GM19240 (cell line): ENCODE measurements at regions not wholly inside any gene's neighbourhood (a gene's known extent, or its start where the extent isn't known, plus 50 kb on each side); places are given as distances from the start of the nearest gene placed in this dataset.
A peak's percentile ranks its signal among the peaks of the same experiment; 100 is the strongest.
"Not testable (repeated sequence)": the region's sequence is repeated elsewhere in the genome, so short reads cannot be mapped to it uniquely, and the experiment has no call there.

Experiments used
- DNase-seq: peaks from one replicate; pipeline ENCODE4 v3.0.0; 2011; ENCODE audit warnings: low spot score; ENCODE audit not compliant: insufficient read length

DNA sequence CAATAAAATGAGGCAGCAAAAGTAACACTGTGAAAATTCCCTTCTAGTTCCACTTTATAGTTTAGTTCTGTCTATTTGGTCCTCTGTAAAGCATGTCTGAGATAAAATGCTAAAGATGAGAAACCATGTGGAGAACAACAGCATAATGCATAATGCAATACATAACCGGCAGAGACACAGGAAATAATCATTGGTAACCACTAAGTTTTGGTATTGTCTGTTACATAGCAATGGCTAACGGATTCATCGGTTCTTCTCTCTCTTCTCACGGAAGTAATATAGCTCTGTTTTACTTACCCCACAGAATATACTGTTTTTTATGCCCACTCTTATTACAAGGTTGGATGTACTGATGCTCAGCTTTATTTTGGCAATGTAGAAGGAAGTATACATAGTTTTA, 158.9 kb downstream of the FAM174A start:
- no peak for DNase-seq

DNA sequence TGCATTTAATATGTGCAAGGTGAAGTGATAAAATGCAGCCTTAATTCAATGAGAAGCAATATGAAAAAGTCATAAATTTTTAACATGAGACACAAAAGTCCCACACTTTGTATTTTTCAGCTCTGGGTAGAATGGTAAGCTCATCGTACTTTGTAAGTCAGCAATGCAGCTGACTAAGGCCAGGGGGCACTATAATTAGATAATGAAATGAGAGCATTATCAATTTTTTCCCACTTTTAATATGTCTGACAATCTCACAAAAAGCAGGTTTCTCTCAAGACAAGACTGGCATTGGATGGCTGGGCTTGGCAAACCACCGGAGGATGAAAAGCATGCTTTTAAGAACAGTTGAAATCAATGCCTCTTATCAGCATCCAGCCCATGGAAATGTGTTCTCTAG, 162.8 kb downstream of the FAM174A start:
- no peak for DNase-seq

GRCh38 chr5:100706776-100707175, 171.6 kb downstream of the FAM174A start:
- no peak for DNase-seq

DNA sequence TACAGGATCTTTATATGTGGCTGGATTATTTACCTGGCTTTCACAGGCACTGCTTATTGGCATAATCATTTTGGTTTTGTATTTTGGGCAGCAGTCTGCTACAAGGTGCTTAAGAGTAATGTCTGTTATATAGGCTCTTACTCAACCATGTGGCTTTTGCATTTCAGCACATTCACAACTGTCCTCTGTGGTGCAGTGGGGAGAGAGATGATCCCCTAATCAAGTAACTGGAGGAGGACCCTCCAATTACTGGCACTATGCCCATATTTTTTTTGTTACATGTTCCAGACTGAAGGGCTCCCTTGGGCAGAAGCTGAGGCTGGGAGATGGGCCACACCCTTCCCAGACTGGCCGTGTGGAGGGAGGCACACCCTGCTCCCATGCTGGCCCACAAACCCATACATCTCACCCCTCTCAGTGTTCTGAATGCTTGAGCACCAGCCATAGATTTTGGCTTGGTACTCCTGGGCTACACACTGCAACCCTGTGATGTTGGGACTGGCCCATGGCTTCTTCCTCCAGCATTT, 173.5 kb downstream of the FAM174A start:
- no peak for DNase-seq

DNA sequence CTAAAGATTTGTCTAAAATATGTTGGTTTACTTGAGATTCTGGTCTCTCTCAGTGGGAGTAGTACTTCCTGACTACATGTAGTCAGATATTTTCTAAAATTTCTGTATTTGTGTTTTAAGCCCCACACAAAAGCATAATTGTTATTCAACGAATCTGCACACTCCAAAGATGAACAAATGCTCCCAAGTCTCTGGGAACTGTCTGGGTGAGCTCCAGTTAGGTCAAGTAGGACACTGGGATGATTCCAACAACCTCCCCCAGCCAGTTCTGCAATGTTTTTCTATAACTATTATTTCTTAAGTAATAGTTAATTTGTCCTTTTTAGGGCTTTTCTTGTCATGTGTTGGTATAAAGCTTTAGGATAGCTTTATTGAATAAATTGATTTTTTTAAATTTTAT, 174.6 kb downstream of the FAM174A start:
- DNase-seq = no peak

DNA sequence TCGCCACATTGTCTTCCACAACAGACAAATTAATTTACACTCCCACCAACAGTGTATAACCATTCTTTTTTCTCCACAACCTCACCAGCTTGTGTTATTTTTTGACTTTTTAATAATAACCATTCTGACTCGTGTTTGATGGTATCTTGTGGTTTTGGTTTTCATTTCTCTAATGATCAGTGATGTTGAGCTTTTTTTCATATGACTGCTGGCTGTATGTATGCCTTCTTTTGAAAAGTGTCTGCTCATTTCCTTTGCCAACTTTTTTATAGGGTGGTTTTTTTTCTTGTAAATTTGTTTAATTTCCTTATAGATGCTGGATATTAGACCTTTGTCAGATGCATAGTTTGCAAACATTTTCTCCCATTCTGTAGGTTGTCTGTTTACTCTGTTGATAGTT, 179.6 kb downstream of the FAM174A start:
- not testable (repeated sequence) for DNase-seq

GRCh38 chr5:100722657-100723056, 180.4 kb downstream of the ST8SIA4 start:
- no peak for DNase-seq

DNA sequence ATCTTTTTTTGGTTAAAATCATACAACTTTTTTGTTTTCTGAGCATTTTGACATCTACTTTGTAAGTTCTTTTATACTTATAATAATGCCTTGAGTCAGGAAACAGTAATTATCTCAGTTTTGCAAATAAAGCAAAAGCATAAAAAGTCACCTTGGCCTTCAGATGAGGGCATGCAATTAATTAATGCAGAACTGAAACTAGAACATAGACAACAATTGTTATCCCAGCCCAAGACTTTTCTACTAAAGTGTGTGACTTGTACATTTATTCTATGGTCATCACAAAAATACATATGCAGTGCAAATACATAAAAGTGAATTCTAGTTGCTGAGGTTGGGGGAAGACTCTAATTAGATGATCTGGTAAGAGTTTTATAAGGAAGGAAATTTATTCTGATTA, 179.9 kb downstream of the ST8SIA4 start:
- DNase-seq = no peak

GRCh38 chr5:100726116-100726515, 177.0 kb downstream of the ST8SIA4 start:
- DNase-seq = no peak

- DNase-seq = peak; percentile 6
These were observed 171.3 kb downstream of the ST8SIA4 start for GRCh38 chr5:100731768-100732167.

DNA sequence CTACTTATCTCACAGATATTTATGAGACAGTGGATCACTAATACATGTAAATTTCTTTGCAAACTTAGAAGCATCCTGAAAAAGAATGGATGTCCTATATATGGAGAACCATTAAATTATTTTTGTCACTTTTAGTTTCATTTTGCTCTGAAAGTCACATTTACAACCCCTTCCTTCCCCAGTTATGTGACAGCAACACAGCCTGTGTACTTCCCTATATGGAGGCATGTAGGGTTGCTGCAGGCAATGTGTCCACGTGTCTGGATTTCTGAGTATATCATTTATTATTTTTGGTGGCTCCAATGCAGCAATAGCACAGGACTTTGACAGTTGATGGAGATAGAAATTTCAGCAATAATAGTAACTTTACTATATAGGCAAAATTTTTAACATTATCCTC, 156.4 kb downstream of the ST8SIA4 start:
- DNase-seq = peak; percentile 11

DNA sequence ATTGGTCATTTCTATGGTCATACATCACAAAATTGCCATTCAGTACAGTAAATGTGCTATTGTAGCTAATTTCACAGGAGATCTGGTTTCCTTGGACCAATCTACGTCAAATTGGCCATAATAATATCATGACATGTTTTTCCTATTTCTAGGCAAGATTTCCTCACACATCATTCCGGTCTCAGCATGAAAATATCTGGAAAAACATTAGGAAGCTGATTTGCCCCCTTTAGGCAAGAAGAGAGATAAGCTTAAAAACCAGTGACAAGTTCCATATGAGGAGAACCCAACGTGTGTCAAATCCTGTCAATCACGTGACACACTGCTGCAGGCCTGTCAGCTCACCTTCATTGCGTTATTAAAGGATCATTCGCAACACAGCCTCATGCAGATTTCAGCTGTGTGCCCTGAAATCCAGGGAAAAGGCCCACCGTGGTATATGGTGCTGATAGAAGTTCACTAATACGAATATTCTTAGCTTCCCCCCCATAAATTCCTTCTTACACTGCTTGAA, 153.3 kb downstream of the ST8SIA4 start:
- DNase-seq = no peak

GRCh38 chr5:100755435-100755834, 147.6 kb downstream of the ST8SIA4 start:
- DNase-seq = no peak
